IPS-15b (cell line): ENCODE measurements at regions not wholly inside any gene's neighbourhood (a gene's known extent, or its start where the extent isn't known, plus 50 kb on each side); places are given as distances from the start of the nearest gene placed in this dataset.

Experiments used
- H3K27me3 ChIP-seq: one replicate; pipeline ENCODE4 v1.6.1; 2013; ENCODE audit warnings: low read length; ENCODE audit not compliant: control insufficient read depth, insufficient read depth
- H3K36me3 ChIP-seq: one replicate; pipeline ENCODE4 v1.6.1; 2013; ENCODE audit warnings: low read length; ENCODE audit not compliant: control insufficient read depth, insufficient read depth
- H3K4me1 ChIP-seq: one replicate; pipeline ENCODE4 v1.6.1; 2013; ENCODE audit warnings: mild to moderate bottlenecking, low read length; ENCODE audit not compliant: control insufficient read depth, insufficient read depth
- H3K4me3 ChIP-seq: one replicate; pipeline ENCODE4 v1.5.1; 2013; ENCODE audit warnings: low read depth, low read length
- H3K9ac ChIP-seq: one replicate; pipeline ENCODE4 v1.6.1; 2013; ENCODE audit warnings: low read depth, mild to moderate bottlenecking, low read length
- H3K9me3 ChIP-seq: one replicate; pipeline ENCODE4 v1.6.1; 2013; ENCODE audit warnings: mild to moderate bottlenecking, low read length; ENCODE audit not compliant: control insufficient read depth, insufficient read depth

DNA sequence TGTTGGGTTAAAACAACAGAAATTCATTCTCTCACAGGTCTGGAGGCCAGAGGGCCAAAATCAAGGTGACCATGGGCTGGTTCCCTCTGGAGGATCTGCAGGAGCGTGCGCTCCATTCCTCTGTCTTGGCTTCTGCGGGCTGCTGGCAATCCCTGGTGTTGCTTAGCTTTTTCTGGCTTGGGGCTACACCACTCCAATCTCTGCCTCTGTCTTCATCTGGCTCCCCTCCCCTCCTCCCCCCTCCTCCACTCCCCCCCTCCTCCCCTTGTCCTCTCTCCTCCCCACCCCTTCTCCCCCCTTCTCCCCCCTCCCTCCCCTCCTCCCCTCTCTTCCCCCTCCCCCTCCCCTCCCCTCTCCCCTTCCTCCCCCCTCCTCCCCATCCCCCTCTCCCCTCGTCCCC is 321.3 kb upstream of the ARID1B start:
- Histone ChIP-seq H3K4me3 (no peak overlapping the region), H3K9ac (no peak overlapping the region), H3K9me3 (no peaks in the 10 kb centered on the region), H3K27me3 (no peaks in the 10 kb centered on the region), H3K4me1 (no peaks in the 10 kb centered on the region), H3K36me3 (no peaks in the 10 kb centered on the region)

DNA sequence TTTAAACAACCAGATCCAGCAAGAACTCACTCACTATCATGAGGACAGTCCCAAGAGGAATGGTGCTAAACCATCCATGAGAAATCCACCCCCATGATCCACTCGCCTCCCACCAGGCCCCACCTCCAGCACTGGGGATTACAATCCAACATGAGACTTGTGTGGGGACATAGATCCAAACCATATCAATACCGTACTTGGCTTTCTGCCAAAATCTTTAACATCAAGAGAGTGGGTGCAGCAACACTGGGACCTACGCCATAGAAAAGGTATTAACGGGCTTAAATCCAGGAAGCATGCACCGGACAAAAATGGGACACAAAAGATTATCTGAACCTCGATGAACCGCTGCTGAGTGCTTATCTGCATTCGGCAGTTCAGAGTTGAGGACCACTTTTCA is 322.3 kb upstream of the ARID1B start:
- Histone ChIP-seq H3K9me3 (no peaks in the 10 kb centered on the region), H3K4me3 (no peak overlapping the region), H3K27me3 (no peaks in the 10 kb centered on the region), H3K9ac (no peak overlapping the region), H3K36me3 (no peaks in the 10 kb centered on the region), H3K4me1 (no peaks in the 10 kb centered on the region)

DNA sequence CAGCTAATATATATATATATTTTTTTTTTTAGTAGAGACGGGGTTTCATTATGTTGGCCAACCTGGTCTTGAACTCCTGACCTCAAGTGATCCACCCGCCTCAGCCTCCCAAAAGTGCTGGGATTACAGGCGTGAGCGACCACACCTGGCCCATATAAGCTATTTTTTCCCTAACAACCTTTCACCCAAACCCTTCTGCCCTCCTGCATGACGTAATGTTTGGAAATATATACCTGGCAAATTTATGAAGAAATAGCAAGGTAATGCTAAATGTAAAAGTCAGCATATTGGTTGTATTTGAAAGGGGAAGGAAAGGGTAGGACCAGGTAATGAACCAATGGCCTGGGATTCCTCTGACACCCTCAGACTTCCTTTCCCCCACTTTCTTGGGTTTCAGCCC is 325.5 kb upstream of the ARID1B start:
- H3K9me3 ChIP-seq: no peaks in the 10 kb centered on the region

DNA sequence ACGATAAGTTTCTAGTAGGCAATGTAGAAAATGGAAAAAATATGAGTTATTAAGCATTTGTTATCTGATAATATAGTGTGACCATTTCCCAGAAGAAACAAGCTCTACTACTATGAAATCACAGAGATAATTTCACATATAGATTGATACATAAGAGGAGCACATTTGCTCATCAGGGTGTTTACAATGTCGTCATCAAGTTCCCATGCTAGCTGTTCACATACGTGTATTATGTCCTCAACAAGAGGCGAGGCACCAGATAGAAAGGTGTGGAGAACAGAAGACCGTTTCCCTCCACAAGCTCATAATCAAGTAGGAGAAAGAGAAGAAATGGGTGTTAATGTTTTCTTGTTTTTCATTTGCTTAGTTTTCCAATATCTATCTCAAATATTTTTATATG is 326.1 kb upstream of the ARID1B start:
- H3K4me1 ChIP-seq: no peaks in the 10 kb centered on the region
- H3K27me3 ChIP-seq: no peaks in the 10 kb centered on the region
- no peaks in the 10 kb centered on the region for H3K36me3 ChIP-seq
- H3K9me3 ChIP-seq: no peaks in the 10 kb centered on the region
- no peak overlapping the region for H3K4me3 ChIP-seq
- no peak overlapping the region for H3K9ac ChIP-seq

More for the DNA sequence above, 325.5 kb upstream of the ARID1B start:
- H3K4me3 ChIP-seq: no peak overlapping the region
- no peak overlapping the region for H3K9ac ChIP-seq
- no peaks in the 10 kb centered on the region for H3K27me3 ChIP-seq
- H3K4me1 ChIP-seq: no peaks in the 10 kb centered on the region
- no peaks in the 10 kb centered on the region for H3K36me3 ChIP-seq

DNA sequence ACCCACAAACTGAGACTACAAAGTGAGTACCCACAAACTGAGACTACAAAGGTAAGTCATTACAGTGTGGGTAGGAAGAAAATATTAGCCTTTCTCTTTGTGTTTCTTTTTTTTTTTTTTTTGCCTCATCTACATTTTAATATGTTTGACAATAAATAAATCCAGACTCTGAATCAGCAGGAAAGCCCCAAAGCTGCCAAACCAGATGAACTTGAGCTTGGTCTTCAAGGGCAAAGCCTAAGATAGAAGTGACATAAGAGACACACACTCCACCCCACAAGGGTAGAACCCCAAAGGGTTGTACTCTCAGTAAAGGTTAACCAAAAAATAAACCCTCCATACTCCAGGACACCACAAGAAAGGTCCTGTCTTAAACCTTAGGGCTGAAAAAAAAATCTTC is 326.8 kb upstream of the ARID1B start:
- Histone ChIP-seq H3K4me1 (no peaks in the 10 kb centered on the region), H3K36me3 (no peaks in the 10 kb centered on the region), H3K27me3 (no peaks in the 10 kb centered on the region), H3K9me3 (no peaks in the 10 kb centered on the region), H3K4me3 (no peak overlapping the region), H3K9ac (no peak overlapping the region)

DNA sequence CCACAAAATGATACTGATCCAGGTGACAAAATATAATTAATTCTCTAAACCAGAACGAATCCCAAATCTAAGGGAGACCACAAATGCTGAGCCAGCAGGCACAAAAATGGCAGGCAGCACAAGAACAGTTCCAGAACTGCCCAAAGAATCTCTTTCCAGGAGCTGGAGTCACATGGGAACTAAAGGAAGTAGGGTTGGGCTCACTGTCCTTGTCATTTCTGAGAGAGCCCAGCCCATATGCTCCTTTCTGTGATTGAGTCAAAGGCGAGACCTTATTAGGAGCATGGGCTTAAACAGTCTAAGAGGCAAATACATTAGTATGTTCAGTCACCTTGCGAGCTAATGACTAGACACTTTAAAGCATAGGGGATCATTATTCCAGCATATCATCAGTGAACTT is 327.6 kb upstream of the ARID1B start:
- Histone ChIP-seq H3K9ac (no peak overlapping the region), H3K4me3 (no peak overlapping the region), H3K4me1 (no peaks in the 10 kb centered on the region), H3K36me3 (no peaks in the 10 kb centered on the region), H3K9me3 (no peaks in the 10 kb centered on the region), H3K27me3 (no peaks in the 10 kb centered on the region)

DNA sequence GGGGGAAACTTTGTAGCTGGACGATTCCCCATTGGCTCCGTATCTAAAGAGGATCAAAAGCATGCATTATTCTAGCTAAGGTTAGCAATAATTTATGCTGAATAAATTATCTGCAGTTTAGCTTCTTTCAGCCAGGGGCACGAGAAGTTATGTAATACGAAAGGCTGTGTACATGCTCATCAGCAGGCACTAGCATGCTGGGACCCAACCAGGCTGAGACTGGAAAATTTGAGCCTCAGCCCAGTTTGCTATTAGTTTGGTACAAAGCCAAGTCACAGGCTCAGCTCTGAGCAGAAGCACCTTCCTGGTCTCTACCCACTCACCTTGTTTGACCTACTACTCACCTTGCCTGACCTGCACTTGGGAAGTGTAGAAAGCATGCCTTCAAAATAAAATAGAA is 328.1 kb upstream of the ARID1B start:
- H3K4me1 ChIP-seq: no peaks in the 10 kb centered on the region
- no peaks in the 10 kb centered on the region for H3K36me3 ChIP-seq
- no peak overlapping the region for H3K9ac ChIP-seq
- no peaks in the 10 kb centered on the region for H3K27me3 ChIP-seq
- H3K4me3 ChIP-seq: no peak overlapping the region
- no peaks in the 10 kb centered on the region for H3K9me3 ChIP-seq

DNA sequence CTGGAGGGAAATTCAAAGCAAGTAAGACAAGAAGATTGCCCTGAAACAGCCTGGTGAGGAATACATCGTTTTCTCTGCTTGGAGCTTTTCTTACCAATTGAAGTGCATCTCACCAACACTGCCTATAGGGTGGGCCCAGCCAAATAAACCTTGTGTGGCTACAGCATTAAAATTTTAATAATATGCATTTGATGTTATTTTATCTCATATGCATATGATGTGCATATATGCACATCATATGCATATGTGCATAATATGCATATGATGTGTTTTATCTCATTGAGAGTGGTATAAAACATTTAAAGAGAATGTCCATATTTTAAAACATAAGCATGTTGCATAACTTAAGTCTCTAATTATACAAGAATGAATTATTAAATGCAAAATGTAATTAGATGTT is 328.6 kb upstream of the ARID1B start:
- Histone ChIP-seq H3K4me1 (no peaks in the 10 kb centered on the region), H3K36me3 (no peaks in the 10 kb centered on the region), H3K4me3 (no peak overlapping the region), H3K9me3 (no peaks in the 10 kb centered on the region), H3K27me3 (no peaks in the 10 kb centered on the region), H3K9ac (no peak overlapping the region)

DNA sequence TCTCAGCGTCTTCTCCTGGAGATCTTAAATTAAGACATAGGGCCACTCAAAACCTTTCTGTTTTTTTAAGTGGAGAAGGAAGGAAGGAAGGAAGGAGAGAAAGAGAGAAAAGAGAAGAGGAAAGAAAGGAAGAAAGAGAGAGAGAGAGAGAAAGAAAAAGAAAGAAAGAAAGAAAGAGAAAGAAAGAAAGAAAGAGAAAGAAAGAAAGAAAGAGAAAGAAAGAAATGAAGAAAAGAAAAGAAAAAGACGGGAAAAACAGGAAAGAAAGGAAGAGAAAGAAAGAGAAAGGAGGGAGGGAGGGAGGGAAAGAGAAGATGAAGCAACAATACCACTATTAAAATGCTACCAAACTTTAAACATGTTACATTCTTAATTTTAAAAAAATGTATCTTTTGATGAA is 336.5 kb upstream of the ARID1B start:
- no peaks in the 10 kb centered on the region for H3K36me3 ChIP-seq
- no peaks in the 10 kb centered on the region for H3K4me1 ChIP-seq
- H3K9me3 ChIP-seq: no peaks in the 10 kb centered on the region
- H3K27me3 ChIP-seq: no peaks in the 10 kb centered on the region
- H3K9ac ChIP-seq: no peak overlapping the region
- no peak overlapping the region for H3K4me3 ChIP-seq

DNA sequence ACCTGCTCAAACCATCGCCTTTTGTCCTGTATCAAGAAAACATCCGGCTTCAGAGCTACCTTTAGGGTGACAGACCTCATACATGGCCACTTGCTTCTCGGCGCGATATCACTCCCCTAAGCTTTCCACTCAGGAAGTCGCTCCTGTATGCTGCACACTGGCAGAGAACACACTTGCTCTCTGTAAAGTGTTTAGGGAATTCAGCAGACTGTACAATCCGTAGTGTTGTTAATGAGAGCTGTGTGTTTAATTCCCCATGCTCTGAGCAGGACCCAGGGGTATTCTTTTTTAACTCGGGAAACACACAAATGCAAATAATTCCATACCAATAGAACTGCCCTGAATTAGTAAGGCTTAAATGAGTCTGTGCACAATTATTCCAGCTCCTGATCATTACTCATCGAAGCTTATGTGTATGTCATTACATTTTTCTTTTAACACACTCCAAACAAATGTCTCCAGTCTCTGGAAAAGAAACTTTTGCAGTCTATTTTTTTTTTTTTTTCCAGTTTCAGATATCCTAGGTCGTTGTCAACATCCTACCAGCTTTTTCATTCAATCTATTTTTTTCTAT is 338.7 kb upstream of the ARID1B start:
- no peaks in the 10 kb centered on the region for H3K36me3 ChIP-seq
- H3K4me1 ChIP-seq: no peaks in the 10 kb centered on the region
- H3K4me3 ChIP-seq: no peak overlapping the region
- H3K27me3 ChIP-seq: no peaks in the 10 kb centered on the region
- H3K9ac ChIP-seq: no peak overlapping the region
- no peaks in the 10 kb centered on the region for H3K9me3 ChIP-seq

DNA sequence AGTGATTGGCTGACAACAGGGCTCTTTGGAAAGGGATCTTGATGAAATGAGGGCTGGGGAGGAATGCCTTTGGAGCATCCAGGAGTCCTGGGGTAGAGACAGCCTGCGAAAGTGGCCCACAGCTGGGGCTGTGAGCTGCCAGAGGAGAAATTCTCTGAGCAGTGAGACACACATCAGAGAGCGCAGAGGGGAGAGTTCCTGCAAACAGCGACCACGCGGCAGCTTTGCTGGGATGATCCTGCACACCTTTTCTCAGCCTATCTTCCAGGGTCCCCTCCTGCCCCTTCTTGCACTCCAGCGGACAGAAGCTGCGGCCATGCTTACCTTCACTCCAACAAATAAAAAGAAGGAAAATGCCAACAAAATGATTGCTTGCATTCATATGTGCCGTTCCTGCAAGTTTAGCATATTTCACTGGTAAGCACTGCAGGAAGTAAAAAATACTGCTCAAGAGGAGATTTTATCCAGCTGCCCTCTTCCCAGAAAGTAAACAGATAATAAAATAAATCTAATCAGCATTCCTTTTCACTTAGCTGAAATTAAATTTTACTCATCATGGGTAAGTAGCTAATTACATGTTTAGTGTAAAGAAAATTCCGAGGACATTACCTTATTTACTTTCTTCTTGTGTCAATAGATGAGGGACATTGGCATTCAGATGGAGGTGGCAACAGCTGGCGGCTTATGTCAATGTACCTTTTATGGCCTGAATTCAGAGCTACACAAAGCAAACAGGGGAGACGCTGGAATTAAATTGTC is 339.9 kb upstream of the ARID1B start:
- H3K4me3 ChIP-seq: no peak overlapping the region
- no peak overlapping the region for H3K9ac ChIP-seq
- H3K36me3 ChIP-seq: no peaks in the 10 kb centered on the region
- H3K27me3 ChIP-seq: no peaks in the 10 kb centered on the region
- no peaks in the 10 kb centered on the region for H3K9me3 ChIP-seq
- H3K4me1 ChIP-seq: no peaks in the 10 kb centered on the region

DNA sequence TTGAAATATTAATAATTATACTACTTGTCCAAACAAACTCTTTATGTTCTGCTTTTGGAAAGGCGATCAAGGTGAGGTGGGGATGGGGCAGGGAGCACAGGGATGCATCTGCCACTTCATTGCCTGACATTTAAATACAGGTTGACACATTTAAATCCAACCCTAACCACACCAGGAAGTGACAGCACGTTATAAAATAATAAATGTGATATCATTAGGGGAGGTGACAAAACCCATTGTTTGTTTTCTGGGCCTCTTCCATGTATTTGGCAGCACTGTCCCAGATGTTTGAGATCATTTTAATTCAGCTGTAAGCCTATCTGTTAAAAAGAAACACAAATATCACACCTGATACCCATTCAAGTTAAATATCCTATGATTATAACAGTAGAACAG is 342.4 kb upstream of the ARID1B start:
- H3K4me3 ChIP-seq: no peak overlapping the region
- no peaks in the 10 kb centered on the region for H3K36me3 ChIP-seq
- H3K4me1 ChIP-seq: no peaks in the 10 kb centered on the region
- no peak overlapping the region for H3K9ac ChIP-seq
- no peaks in the 10 kb centered on the region for H3K9me3 ChIP-seq
- no peaks in the 10 kb centered on the region for H3K27me3 ChIP-seq
